H9 (cell line): ENCODE measurements at regions not wholly inside any gene's neighbourhood (a gene's known extent, or its start where the extent isn't known, plus 50 kb on each side); places are given as distances from the start of the nearest gene placed in this dataset.

Experiments
- DNase-seq: peaks from one replicate; pipeline ENCODE4 v3.0.0-alpha.2; 2017
- H2AFZ ChIP-seq: one replicate; pipeline ENCODE4 v1.6.1; 2013; ENCODE audit warnings: mild to moderate bottlenecking, low read length, control low read depth, moderate library complexity
- H2AK5ac ChIP-seq: 2 replicates; pipeline ENCODE4 v1.6.1; 2013; ENCODE audit warnings: low read length, control low read depth, mixed read lengths; ENCODE audit not compliant: insufficient read length
- H2BK120ac ChIP-seq: one replicate; pipeline ENCODE4 v1.6.1; 2013; ENCODE audit warnings: low read depth, mild to moderate bottlenecking, low read length, control low read depth, inconsistent platforms; ENCODE audit not compliant: poor library complexity, severe bottlenecking
- H2BK12ac ChIP-seq: 2 replicates; pipeline ENCODE4 v1.6.1; 2013; ENCODE audit warnings: low read length, control low read depth, mixed read lengths, low read depth; ENCODE audit not compliant: insufficient read length
- H2BK15ac ChIP-seq: 2 replicates; pipeline ENCODE4 v1.6.1; 2013; ENCODE audit warnings: low read depth, low read length, control low read depth
- H2BK20ac ChIP-seq: one replicate; pipeline ENCODE4 v1.6.1; 2013; ENCODE audit warnings: low read depth, mild to moderate bottlenecking, low read length, control low read depth, inconsistent platforms; ENCODE audit not compliant: poor library complexity, severe bottlenecking
- H2BK5ac ChIP-seq: 2 replicates; pipeline ENCODE4 v1.6.1; 2013; ENCODE audit warnings: low read length, control low read depth, mixed read lengths; ENCODE audit not compliant: insufficient read length
- H3K14ac ChIP-seq: 2 replicates; pipeline ENCODE4 v1.6.1; 2013; ENCODE audit warnings: low read length, control low read depth; ENCODE audit not compliant: insufficient read depth
- H3K18ac ChIP-seq: 2 replicates; pipeline ENCODE4 v1.6.1; 2013; ENCODE audit warnings: low read depth, mild to moderate bottlenecking, mixed read lengths, low read length, control low read depth; ENCODE audit not compliant: insufficient read length
- H3K23ac ChIP-seq: 2 replicates; pipeline ENCODE4 v1.6.1; 2013; ENCODE audit warnings: low read length, control low read depth, mixed read lengths, low read depth; ENCODE audit not compliant: insufficient read length
- H3K23me2 ChIP-seq: 2 replicates; pipeline ENCODE4 v1.6.1; 2013; ENCODE audit warnings: low read depth, mild to moderate bottlenecking, mixed read lengths, low read length, control low read depth; ENCODE audit not compliant: insufficient read length, poor library complexity, severe bottlenecking
- H3K27ac ChIP-seq: 2 replicates; pipeline ENCODE4 v1.5.1; 2013; ENCODE audit warnings: low read length, control low read depth, mixed read lengths, low read depth; ENCODE audit not compliant: insufficient read length
- H3K27me3 ChIP-seq: 2 replicates; pipeline ENCODE4 v1.6.1; 2013; ENCODE audit warnings: low read length, control low read depth, inconsistent platforms; ENCODE audit not compliant: insufficient read depth
- H3K4ac ChIP-seq: 2 replicates; pipeline ENCODE4 v1.6.1; 2013; ENCODE audit warnings: low read depth, mild to moderate bottlenecking, control low read depth, inconsistent platforms, low read length, moderate library complexity
- H3K4me1 ChIP-seq: 2 replicates; pipeline ENCODE4 v1.6.1; 2013; ENCODE audit warnings: low read length, control low read depth, inconsistent platforms; ENCODE audit not compliant: insufficient read depth
- H3K4me2 ChIP-seq: 2 replicates; pipeline ENCODE4 v1.6.1; 2013; ENCODE audit warnings: low read length, control low read depth, mixed read lengths; ENCODE audit not compliant: insufficient read length, insufficient read depth
- H3K56ac ChIP-seq: 2 replicates; pipeline ENCODE4 v1.6.1; 2013; ENCODE audit warnings: low read depth, mild to moderate bottlenecking, mixed read lengths, low read length, control low read depth; ENCODE audit not compliant: insufficient read length
- H3K79me1 ChIP-seq: 2 replicates; pipeline ENCODE4 v1.6.1; 2013; ENCODE audit warnings: low read depth, mild to moderate bottlenecking, moderate library complexity, low read length, control low read depth, inconsistent platforms; ENCODE audit not compliant: insufficient read depth, poor library complexity, severe bottlenecking
- H3K79me2 ChIP-seq: 2 replicates; pipeline ENCODE4 v1.6.1; 2013; ENCODE audit warnings: low read length, control low read depth, inconsistent platforms; ENCODE audit not compliant: insufficient read depth
- H3K9ac ChIP-seq: 2 replicates; pipeline ENCODE4 v1.6.1; 2013; ENCODE audit warnings: low read length, control low read depth, mixed read lengths; ENCODE audit not compliant: insufficient read length; ENCODE audit errors: extremely low read depth
- H3K9me3 ChIP-seq: one replicate; pipeline ENCODE4 v1.6.1; 2013; ENCODE audit warnings: low read depth, low read length, inconsistent platforms; ENCODE audit not compliant: control insufficient read depth
- H3T11ph ChIP-seq: one replicate; pipeline ENCODE4 v1.6.1; 2013; ENCODE audit warnings: mild to moderate bottlenecking, low read length, control low read depth, inconsistent platforms
- H4K20me1 ChIP-seq: one replicate; pipeline ENCODE4 v1.6.1; 2013; ENCODE audit not compliant: control insufficient read depth, insufficient read length, insufficient read depth
- H4K5ac ChIP-seq: 2 replicates; pipeline ENCODE4 v1.6.1; 2013; ENCODE audit warnings: low read depth, mild to moderate bottlenecking, mixed read lengths, low read length, control low read depth; ENCODE audit not compliant: insufficient read length
- H4K8ac ChIP-seq: replicated peaks from 2 replicates; pipeline ENCODE4 v1.6.1; 2013; ENCODE audit warnings: low read length, control low read depth, mixed read lengths, low read depth; ENCODE audit not compliant: insufficient read length
- H4K91ac ChIP-seq: 2 replicates; pipeline ENCODE4 v1.6.1; 2013; ENCODE audit warnings: low read depth, mild to moderate bottlenecking, moderate library complexity, mixed read lengths, low read length, control low read depth; ENCODE audit not compliant: insufficient read length
- H3K27ac Mint-ChIP-seq, 3 experiments: 2 replicates in 2 of 3; 3 replicates in 1 of 3; pipeline ENCODE4 v1.8.0; 2020 to 2021; ENCODE audit warnings: mixed read lengths in 3 of 3, mild to moderate bottlenecking in 1 of 3, moderate library complexity in 1 of 3
- H3K27me3 Mint-ChIP-seq: 2 replicates; pipeline ENCODE4 v1.8.0; 2021; ENCODE audit warnings: low read depth, mild to moderate bottlenecking, moderate library complexity, mixed read lengths
- H3K36me3 Mint-ChIP-seq, 3 experiments: 2 replicates in 2 of 3; 3 replicates in 1 of 3; pipeline ENCODE4 v1.8.0; 2020 to 2021; ENCODE audit warnings: low read depth in 3 of 3, mixed read lengths in 3 of 3; ENCODE audit not compliant: insufficient read depth in 1 of 3
- H3K4me1 Mint-ChIP-seq, 2 experiments: 2 replicates each; pipeline ENCODE4 v1.8.0; 2020; ENCODE audit warnings: mixed read lengths in 2 of 2
- H3K4me3 Mint-ChIP-seq, 2 experiments: 2 replicates in 1 of 2; 3 replicates in 1 of 2; pipeline ENCODE4 v1.8.0; 2020 to 2021; ENCODE audit warnings: mild to moderate bottlenecking in 2 of 2, mixed read lengths in 2 of 2, moderate library complexity in 1 of 2
- H3K9me3 Mint-ChIP-seq, 2 experiments: 2 replicates in 1 of 2; 3 replicates in 1 of 2; pipeline ENCODE4 v1.8.0; 2020; ENCODE audit warnings: mild to moderate bottlenecking in 2 of 2, mixed read lengths in 2 of 2, moderate library complexity in 1 of 2
- CTCF ChIP-seq: fragments of 200-600 bp; sonication (generic); conservative IDR thresholded peaks from 3 replicates; pipeline ENCODE4 v1.8.0; 2021; ENCODE audit warnings: antibody characterized with exemption, mild to moderate bottlenecking
- WGBS: extraction: QIAGEN DNeasy Blood & Tissue Kit; methylation state at CpG from one replicate; pipeline ENCODE4 v1.1.7; 2013; ENCODE audit warnings: missing lambda C conversion rate, low lambda C conversion rate, mixed read lengths; ENCODE audit not compliant: insufficient read length; ENCODE audit errors: extremely low coverage; 5-methylcytosine and 5-hydroxymethylcytosine counted together

GRCh38 chr11:122491509-122491908 lies 164.0 kb upstream of the UBASH3B start:
- Histone ChIP-seq H3K4me1 (peaks cover 2% of the 10 kb centered on the region; the same call in 1 of the 2 replicates), H3K18ac (no peak overlapping the region), H3K4me2 (no peak overlapping the region), H4K8ac (no peak overlapping the region), H3K23me2 (no peaks in the 10 kb centered on the region), H3K9me3 (no peaks in the 10 kb centered on the region), H3K79me2 (no peaks in the 10 kb centered on the region), H3T11ph (no peak overlapping the region), H3K27me3 (no peaks in the 10 kb centered on the region), H3K4ac (no peak overlapping the region), H3K23ac (no peak overlapping the region), H2BK20ac (no peak overlapping the region), H2AFZ (no peak overlapping the region), H2BK120ac (no peak overlapping the region), H3K56ac (no peak overlapping the region), H3K14ac (no peak overlapping the region), H2AK5ac (no peak overlapping the region), H3K9ac (no peak overlapping the region), H3K79me1 (no peaks in the 10 kb centered on the region), H2BK15ac (no peak overlapping the region), H3K27ac (no peak overlapping the region), H4K5ac (no peak overlapping the region), H4K91ac (no peak overlapping the region), H2BK12ac (no peak overlapping the region), H4K20me1 (no peaks in the 10 kb centered on the region), H2BK5ac (no peak overlapping the region)
- H3K36me3 Mint-ChIP-seq: no peaks in the 10 kb centered on the region
- H3K4me1 Mint-ChIP-seq: peaks cover 4% of the 10 kb centered on the region in 2 experiments
- H3K9me3 Mint-ChIP-seq: no peaks in the 10 kb centered on the region
- H3K27ac Mint-ChIP-seq: no peak overlapping the region
- no CpG with 5 or more reads among the region's 3 CpGs for WGBS
- no peak for TF ChIP-seq CTCF
- DNase-seq: no peak
- H3K4me3 Mint-ChIP-seq: no peak overlapping the region
- H3K27me3 Mint-ChIP-seq: no peaks in the 10 kb centered on the region
